HEK293 (cell line): ENCODE measurements at regions not wholly inside any gene's neighbourhood (a gene's known extent, or its start where the extent isn't known, plus 50 kb on each side); places are given as distances from the start of the nearest gene placed in this dataset.

ENCODE experiments used
- CTCF ChIA-PET: fragments of 350-600 bp; formaldehyde crosslinking; extraction: SDS; loops from one replicate; lab custom pipeline; 2021; ENCODE audit warnings: antibody characterized with exemption; lab: Yijun Ruan, JAX
- POLR2A ChIA-PET: fragments of 300-600 bp; formaldehyde crosslinking; extraction: SDS; loops from one replicate; lab custom pipeline; 2020; ENCODE audit warnings: antibody characterized with exemption, inconsistent platforms; lab: Yijun Ruan, JAX
- H3K27ac ChIP-seq: fragments of 200-500 bp; sonication (Bioruptor generic); 2 replicates; pipeline ENCODE4 v1.5.1; 2014; ENCODE audit warnings: low read depth, low read length, control low read depth, inconsistent platforms; ENCODE audit errors: extremely low read depth
- H3K36me3 ChIP-seq, 2 experiments: fragments of 200-500 bp in 1 of 2; sonication (Bioruptor generic) in 1 of 2; 1 replicate in 1 of 2; 2 replicates in 1 of 2; pipeline ENCODE4 v1.5.1; 2014 to 2017; ENCODE audit warnings: inconsistent platforms in 2 of 2, low read length in 2 of 2; ENCODE audit not compliant: control insufficient read depth in 2 of 2, insufficient read depth in 1 of 2
- H3K4me1 ChIP-seq: fragments of 200-500 bp; sonication (Bioruptor generic); 2 replicates; pipeline ENCODE4 v1.5.1; 2014; ENCODE audit warnings: mild to moderate bottlenecking, low read length, inconsistent platforms; ENCODE audit not compliant: control insufficient read depth, insufficient read depth
- H3K4me3 ChIP-seq: 2 replicates; pipeline ENCODE4 v1.5.1; 2011; ENCODE audit warnings: low read depth, mild to moderate bottlenecking, control low read depth, low read length, moderate library complexity
- H3K9me3 ChIP-seq: fragments of 200-500 bp; sonication (Bioruptor generic); 2 replicates; pipeline ENCODE4 v1.5.1; 2014; ENCODE audit warnings: low read depth, low read length, inconsistent platforms; ENCODE audit not compliant: control insufficient read depth, insufficient read depth
- BCL6B ChIP-seq: fragments of 450-650 bp; formaldehyde crosslinking; IDR thresholded peaks from 2 replicates; pipeline ENCODE4 v1.5.1; 2017; ENCODE audit warnings: missing biosample characterization, missing genetic modification characterization
- ELK4 ChIP-seq: IDR thresholded peaks from 2 replicates; pipeline ENCODE4 v1.6.1; 2011; ENCODE audit warnings: mild to moderate bottlenecking, low read depth, low read length, borderline replicate concordance
- SP3 ChIP-seq: fragments of 450-650 bp; formaldehyde crosslinking; IDR thresholded peaks from 2 replicates; pipeline ENCODE4 v1.5.1; 2016; ENCODE audit warnings: missing biosample characterization, missing genetic modification characterization
- ZBTB6 ChIP-seq: fragments of 450-650 bp; formaldehyde crosslinking; IDR thresholded peaks from 2 replicates; pipeline ENCODE4 v1.5.1; 2017; ENCODE audit warnings: missing biosample characterization, missing genetic modification characterization
- ZBTB8A ChIP-seq: fragments of 450-650 bp; formaldehyde crosslinking; IDR thresholded peaks from 2 replicates; pipeline ENCODE4 v1.5.1; 2016; ENCODE audit warnings: missing biosample characterization, missing genetic modification characterization
- ZFP69B ChIP-seq: fragments of 450-650 bp; formaldehyde crosslinking; IDR thresholded peaks from 2 replicates; pipeline ENCODE4 v1.5.1; 2016; ENCODE audit warnings: missing biosample characterization, missing genetic modification characterization
- ZNF350 ChIP-seq: fragments of 450-650 bp; formaldehyde crosslinking; IDR thresholded peaks from 2 replicates; pipeline ENCODE4 v1.5.0; 2017; ENCODE audit warnings: missing biosample characterization, mild to moderate bottlenecking, missing genetic modification characterization
- ZNF354C ChIP-seq: fragments of 450-650 bp; formaldehyde crosslinking; IDR thresholded peaks from 2 replicates; pipeline ENCODE4 v1.5.1; 2016; ENCODE audit warnings: missing biosample characterization, missing genetic modification characterization, low read depth, borderline replicate concordance
- ZNF37A ChIP-seq: fragments of 450-650 bp; IDR thresholded peaks from 2 replicates; pipeline ENCODE4 v1.5.1; 2018; ENCODE audit warnings: missing biosample characterization, missing genetic modification characterization
- ZNF530 ChIP-seq: fragments of 450-650 bp; formaldehyde crosslinking; IDR thresholded peaks from 2 replicates; pipeline ENCODE4 v1.5.1; 2016; ENCODE audit warnings: low read depth, missing biosample characterization, missing genetic modification characterization
- ZNF623 ChIP-seq: fragments of 450-650 bp; formaldehyde crosslinking; IDR thresholded peaks from 2 replicates; pipeline ENCODE4 v1.5.1; 2016; ENCODE audit warnings: missing biosample characterization, missing genetic modification characterization
- ZNF626 ChIP-seq: fragments of 450-650 bp; sonication (Bioruptor Pico); formaldehyde crosslinking; IDR thresholded peaks from 2 replicates; pipeline ENCODE4 v1.5.1; 2018; ENCODE audit warnings: missing biosample characterization, missing genetic modification characterization, inconsistent platforms
- ZNF645 ChIP-seq: fragments of 450-650 bp; formaldehyde crosslinking; IDR thresholded peaks from 2 replicates; pipeline ENCODE4; 2016; ENCODE audit warnings: missing biosample characterization, missing genetic modification characterization
- ZNF658 ChIP-seq: fragments of 450-650 bp; formaldehyde crosslinking; IDR thresholded peaks from 2 replicates; pipeline ENCODE4; 2016; ENCODE audit warnings: missing biosample characterization, missing genetic modification characterization
- ZNF660 ChIP-seq: fragments of 450-650 bp; IDR thresholded peaks from 2 replicates; pipeline ENCODE4 v1.5.1; 2018; ENCODE audit warnings: missing biosample characterization, mild to moderate bottlenecking, missing genetic modification characterization
- ZNF701 ChIP-seq: fragments of 450-650 bp; formaldehyde crosslinking; IDR thresholded peaks from 2 replicates; pipeline ENCODE4 v1.5.1; 2016; ENCODE audit warnings: missing biosample characterization, missing genetic modification characterization
- ZNF707 ChIP-seq: fragments of 450-650 bp; formaldehyde crosslinking; IDR thresholded peaks from 2 replicates; pipeline ENCODE4 v1.5.1; 2016; ENCODE audit warnings: missing biosample characterization, missing genetic modification characterization
- ZNF777 ChIP-seq: fragments of 450-650 bp; formaldehyde crosslinking; IDR thresholded peaks from 2 replicates; pipeline ENCODE4 v1.5.1; 2017; ENCODE audit warnings: missing biosample characterization, missing genetic modification characterization, borderline replicate concordance

- TF ChIP-seq ZFP69B (tag by site-specific recombination) (no peak), ZNF777 (tag by site-specific recombination) (no peak), ZNF623 (tag by site-specific recombination) (no peak)
These were observed 149.2 kb downstream of the MIAT start (continued) for GRCh38 chr22:26806445-26807175.

- no peaks in the 10 kb centered on the region for H3K4me1 ChIP-seq
- ChIA-PET CTCF (no interaction called here), POLR2A (no interaction called here)
- H3K27ac ChIP-seq, result no peak overlapping the region
- H3K4me3 ChIP-seq, result no peak overlapping the region
- H3K36me3 ChIP-seq, result no peaks in the 10 kb centered on the region
- H3K9me3 ChIP-seq, result no peaks in the 10 kb centered on the region
- TF ChIP-seq ELK4, result no peak
- no peak for TF ChIP-seq ZBTB8A (tag by site-specific recombination)
- no peak for TF ChIP-seq SP3
- TF ChIP-seq ZNF626 (tag by site-specific recombination), result no peak
- no peak for TF ChIP-seq ZNF660 (tag by site-specific recombination)
- TF ChIP-seq BCL6B, result no peak
- no peak for TF ChIP-seq ZNF707
These were observed 154.2 kb downstream of the MIAT start for GRCh38 chr22:26811647-26811992.

- TF ChIP-seq ZNF530 (tag by site-specific recombination) (no peak), ZNF701 (tag by site-specific recombination) (no peak), ZNF354C (tag by site-specific recombination) (no peak), ZNF37A (tag by site-specific recombination) (no peak), ZNF658 (no peak), ZBTB6 (no peak), ZNF645 (no peak), ZNF350 (tag by site-specific recombination) (no peak)
- Histone ChIP-seq H3K9me3 (no peaks in the 10 kb centered on the region), H3K4me1 (no peaks in the 10 kb centered on the region), H3K36me3 (no peaks in the 10 kb centered on the region), H3K4me3 (no peak overlapping the region), H3K27ac (no peak overlapping the region)
- ChIA-PET CTCF (interaction anchor here (0.6 to 0.7 kb wide), 3 partner anchors 39 to 649 kb away, joined by 3 read pairs; no protein-coding TSS in a partner anchor), POLR2A (no interaction called here)
These were observed 155.3 kb downstream of the MIAT start for GRCh38 chr22:26812731-26813130.
